ENCODE measurements at regions not wholly inside any gene's neighbourhood (a gene's known extent, or its start where the extent isn't known, plus 50 kb on each side); places are given as distances from the start of the nearest gene placed in this dataset.
A peak's percentile ranks its signal among the peaks of the same experiment; 100 is the strongest.

DNA sequence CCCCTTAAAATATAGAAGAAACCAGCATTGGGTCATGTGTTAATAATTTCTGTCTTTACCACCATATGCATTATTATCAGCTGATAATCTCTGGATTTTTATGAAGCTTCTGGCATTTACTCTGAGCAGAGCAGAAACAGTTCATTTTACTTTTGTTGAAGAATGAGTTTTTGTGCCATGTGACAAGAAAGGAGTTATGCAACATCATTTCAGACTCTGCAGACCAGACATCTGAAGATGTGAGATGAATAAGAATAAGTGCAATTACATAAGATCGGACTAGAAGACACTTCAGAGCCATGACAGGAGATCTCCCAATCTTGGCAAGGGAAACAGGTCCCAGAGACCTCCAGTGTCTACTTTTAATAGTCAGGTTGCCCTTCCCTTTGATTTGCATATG, 869.4 kb upstream of the VRK2 start:
- no peaks in the 10 kb centered on the region for H3K9me3 Mint-ChIP-seq
- H3K27me3 Mint-ChIP-seq (ENCODE audit: insufficient read depth) = no peaks in the 10 kb centered on the region; the same call in 1 of the 2 replicates
- H3K27ac Mint-ChIP-seq = no peak overlapping the region
- no peaks in the 10 kb centered on the region for H3K36me3 Mint-ChIP-seq (ENCODE audit: low read depth)
- DNase-seq = no peak
- H3K4me3 Mint-ChIP-seq = no peak overlapping the region
- no peak for TF ChIP-seq CTCF (IDR thresholded peaks at IDR 0.05)
- H3K4me1 Mint-ChIP-seq (ENCODE audit: low read depth) = peaks cover 37% of the 10 kb centered on the region

DNA sequence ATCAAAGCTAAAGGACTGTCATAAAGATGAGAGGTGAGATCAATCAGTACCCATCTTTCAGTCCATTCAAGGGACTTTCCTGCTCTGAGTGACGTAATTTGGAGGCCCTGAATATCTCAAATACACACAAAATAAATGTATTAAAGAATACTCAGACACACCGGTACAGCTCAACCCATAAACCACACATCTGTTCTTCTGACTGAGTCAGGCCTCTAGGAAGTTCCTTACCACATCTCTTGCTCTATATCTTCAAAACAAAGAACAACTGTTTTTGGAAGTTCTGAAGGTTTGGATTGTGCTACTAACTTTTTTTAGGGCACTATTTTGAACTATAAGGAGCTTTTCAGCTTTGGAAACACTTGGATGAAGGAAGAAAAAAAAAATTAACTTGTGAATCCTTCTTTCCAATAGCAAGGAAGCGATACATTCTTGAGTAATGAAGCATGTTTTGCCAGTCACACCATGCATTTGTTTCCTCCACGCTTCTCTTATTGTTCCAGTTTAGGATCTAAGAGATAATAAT, 866.5 kb upstream of the VRK2 start:
- DNase-seq = peak; percentile 41
- Mint-ChIP-seq H3K4me1 (ENCODE audit: low read depth) (peaks cover 49% of the 10 kb centered on the region), H3K36me3 (ENCODE audit: low read depth) (peaks cover 6% of the 10 kb centered on the region; the same call in 1 of the 2 replicates), H3K4me3 (peak overlapping the region; percentile 57), H3K27me3 (ENCODE audit: insufficient read depth) (no peaks in the 10 kb centered on the region), H3K27ac (peak overlapping the region; percentile 37), H3K9me3 (no peaks in the 10 kb centered on the region)
- no peak for TF ChIP-seq CTCF (IDR thresholded peaks at IDR 0.05)

DNA sequence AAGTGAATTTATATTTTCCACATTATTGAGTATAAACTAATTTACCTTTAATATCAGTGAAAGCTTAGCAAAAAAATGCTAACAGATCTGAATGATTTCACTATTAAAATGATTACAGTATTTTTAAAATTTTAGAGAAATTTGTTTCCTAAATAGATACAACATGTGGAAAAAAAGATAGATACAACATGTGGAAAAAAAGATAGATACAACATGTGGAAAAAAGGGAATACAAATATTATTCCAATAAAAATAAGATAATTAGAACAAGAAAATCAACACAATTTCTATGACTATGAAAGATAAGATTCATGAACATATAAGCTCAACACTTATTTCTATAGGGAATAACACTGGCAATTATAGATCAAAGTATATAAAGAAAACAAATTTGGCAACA, 865.9 kb upstream of the VRK2 start:
- H3K9me3 Mint-ChIP-seq = no peaks in the 10 kb centered on the region
- peaks cover 49% of the 10 kb centered on the region for H3K4me1 Mint-ChIP-seq (ENCODE audit: low read depth)
- no peak overlapping the region for H3K27ac Mint-ChIP-seq
- H3K4me3 Mint-ChIP-seq = no peak overlapping the region
- H3K27me3 Mint-ChIP-seq (ENCODE audit: insufficient read depth) = no peaks in the 10 kb centered on the region
- DNase-seq = no peak
- TF ChIP-seq CTCF (IDR thresholded peaks at IDR 0.05) = no peak
- H3K36me3 Mint-ChIP-seq (ENCODE audit: low read depth) = peaks cover 10% of the 10 kb centered on the region; the same call in 1 of the 2 replicates

DNA sequence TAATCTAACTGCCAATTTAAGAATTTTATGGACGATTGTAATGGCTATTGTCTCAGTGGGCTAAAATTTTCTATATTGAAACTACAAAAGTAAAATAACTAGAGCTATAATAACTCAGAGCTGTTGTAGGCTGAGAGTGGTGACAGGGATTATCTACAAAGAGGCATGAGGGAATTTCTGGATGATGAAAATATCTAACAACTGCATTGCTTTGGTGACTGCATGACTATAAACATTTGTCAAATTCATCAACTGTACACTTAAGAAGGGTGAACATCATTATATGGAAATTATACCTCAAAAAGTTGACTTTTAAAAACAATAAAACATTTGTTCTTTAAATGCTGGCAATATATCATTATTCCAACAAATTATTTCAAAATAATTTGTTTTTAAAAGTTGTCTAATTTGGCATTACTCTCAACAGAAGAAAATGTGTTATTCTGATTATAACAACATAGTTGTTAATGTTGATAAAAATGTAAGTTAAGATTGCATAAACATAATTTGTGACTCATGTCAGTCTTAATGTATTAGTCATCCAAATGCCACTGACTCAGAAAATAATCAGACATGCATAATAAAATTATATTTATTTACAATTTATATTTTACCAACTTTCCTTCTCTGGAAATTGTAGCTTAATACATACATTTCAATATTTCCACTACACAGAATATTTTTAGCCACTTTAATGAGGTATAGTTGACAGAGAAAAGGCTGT, 865.1 kb upstream of the VRK2 start:
- peaks cover 10% of the 10 kb centered on the region for H3K36me3 Mint-ChIP-seq (ENCODE audit: low read depth)
- H3K4me3 Mint-ChIP-seq = peak overlapping the region; percentile 50
- peaks cover 49% of the 10 kb centered on the region for H3K4me1 Mint-ChIP-seq (ENCODE audit: low read depth)
- H3K27ac Mint-ChIP-seq = peak overlapping the region; percentile 61
- no peak for TF ChIP-seq CTCF (IDR thresholded peaks at IDR 0.05)
- no peaks in the 10 kb centered on the region for H3K27me3 Mint-ChIP-seq (ENCODE audit: insufficient read depth)
- DNase-seq = no peak
- H3K9me3 Mint-ChIP-seq = no peaks in the 10 kb centered on the region

DNA sequence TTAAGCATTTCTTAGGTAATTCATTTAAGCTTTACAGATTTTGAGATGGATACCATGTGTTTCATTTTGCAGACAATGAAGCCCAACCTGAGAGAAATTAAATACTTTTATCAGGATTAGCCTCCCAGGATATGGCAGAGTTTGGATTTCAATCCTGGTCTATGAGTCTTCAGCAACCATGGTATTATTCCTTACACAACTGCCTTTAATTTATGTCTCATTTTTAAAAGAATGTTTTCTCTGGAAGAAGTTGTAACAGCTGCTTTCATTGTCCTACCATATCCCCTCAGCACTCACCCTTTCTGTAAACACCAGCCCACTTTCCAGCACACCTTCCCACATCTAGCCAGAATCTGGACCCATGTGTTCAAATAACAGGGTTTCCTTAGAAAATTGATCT, 863.7 kb upstream of the VRK2 start:
- no peaks in the 10 kb centered on the region for H3K9me3 Mint-ChIP-seq
- peak overlapping the region; percentile 42; the same call in 1 of the 2 replicates for H3K27ac Mint-ChIP-seq
- DNase-seq = no peak

More for the DNA sequence above, 863.7 kb upstream of the VRK2 start:
- Mint-ChIP-seq H3K36me3 (ENCODE audit: low read depth) (peaks cover 10% of the 10 kb centered on the region), H3K27me3 (ENCODE audit: insufficient read depth) (no peaks in the 10 kb centered on the region), H3K4me3 (no peak overlapping the region; the same call in 1 of the 2 replicates), H3K4me1 (ENCODE audit: low read depth) (peaks cover 44% of the 10 kb centered on the region)
- TF ChIP-seq CTCF (IDR thresholded peaks at IDR 0.05) = no peak

Data from HFFc6 (cell line).